ENCODE measurements at regions not wholly inside any gene's neighbourhood (a gene's known extent, or its start where the extent isn't known, plus 50 kb on each side); places are given as distances from the start of the nearest gene placed in this dataset.

- ATAC-seq (no peak), DNase-seq (ENCODE audit: low read depth, low spot score) (no peak)
- no peaks in the 10 kb centered on the region for H3K4me1 ChIP-seq (ENCODE audit: control insufficient read depth in 1 of 2, insufficient read depth in 2 of 2, low read length in 2 of 2)
- H3K36me3 ChIP-seq (ENCODE audit: control insufficient read depth in 1 of 2, insufficient read depth in 2 of 2, low read length in 2 of 2): no peaks in the 10 kb centered on the region
- intact Hi-C loops (cut with micrococcal nuclease): no loop called here
- POLR2A ChIA-PET: no interaction called here
- no peaks in the 10 kb centered on the region for H3K79me2 ChIP-seq (ENCODE audit: insufficient read depth, low read length)
- H3K9me2 ChIP-seq (ENCODE audit: insufficient read depth): no peaks in the 10 kb centered on the region
- H3K27ac ChIP-seq (ENCODE audit: low read depth, low read length): no peak overlapping the region
- CTCF ChIA-PET: no interaction called here
- no TSS peak for BruUV-seq (replicated peaks)
- H3K4me2 ChIP-seq (ENCODE audit: low read length): no peak overlapping the region
- RAD21 ChIA-PET (ENCODE audit: low non-redundant PET in 1 of 2, low total read pairs in 2 of 2, uncharacterized antibody in 2 of 2, unreplicated experiment in 2 of 2): no interaction called here
- H3K9me3 ChIP-seq (ENCODE audit: control insufficient read depth in 1 of 2, insufficient read depth in 1 of 2, low read depth in 1 of 2, low read length in 2 of 2): peaks cover 9 to 17% of the 10 kb centered on the region in 2 experiments; a peak in 2 of 4 replicates
- no peak overlapping the region for H2AFZ ChIP-seq (ENCODE audit: low read depth, low read length, poor library complexity, severe bottlenecking)
- no peaks in the 10 kb centered on the region for H4K20me1 ChIP-seq (ENCODE audit: insufficient read depth)
- TF ChIP-seq, protein P1, sequence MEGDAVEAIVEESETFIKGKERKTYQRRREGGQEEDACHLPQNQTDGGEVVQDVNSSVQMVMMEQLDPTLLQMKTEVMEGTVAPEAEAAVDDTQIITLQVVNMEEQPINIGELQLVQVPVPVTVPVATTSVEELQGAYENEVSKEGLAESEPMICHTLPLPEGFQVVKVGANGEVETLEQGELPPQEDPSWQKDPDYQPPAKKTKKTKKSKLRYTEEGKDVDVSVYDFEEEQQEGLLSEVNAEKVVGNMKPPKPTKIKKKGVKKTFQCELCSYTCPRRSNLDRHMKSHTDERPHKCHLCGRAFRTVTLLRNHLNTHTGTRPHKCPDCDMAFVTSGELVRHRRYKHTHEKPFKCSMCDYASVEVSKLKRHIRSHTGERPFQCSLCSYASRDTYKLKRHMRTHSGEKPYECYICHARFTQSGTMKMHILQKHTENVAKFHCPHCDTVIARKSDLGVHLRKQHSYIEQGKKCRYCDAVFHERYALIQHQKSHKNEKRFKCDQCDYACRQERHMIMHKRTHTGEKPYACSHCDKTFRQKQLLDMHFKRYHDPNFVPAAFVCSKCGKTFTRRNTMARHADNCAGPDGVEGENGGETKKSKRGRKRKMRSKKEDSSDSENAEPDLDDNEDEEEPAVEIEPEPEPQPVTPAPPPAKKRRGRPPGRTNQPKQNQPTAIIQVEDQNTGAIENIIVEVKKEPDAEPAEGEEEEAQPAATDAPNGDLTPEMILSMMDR (IDR thresholded peaks at IDR 0.05 in 2 of 3, conservative IDR thresholded peaks at IDR 0.05 in 1 of 3; ENCODE audit: borderline replicate concordance in 1 of 3, insufficient read depth in 1 of 3, low read depth in 2 of 3, low read length in 2 of 3): no peak
- no peak for TF ChIP-seq REST (IDR thresholded peaks at IDR 0.05; ENCODE audit: low read depth)
- TF ChIP-seq SRF (IDR thresholded peaks at IDR 0.05; ENCODE audit: low read depth): no peak
- no peak for TF ChIP-seq FOSL1 (IDR thresholded peaks at IDR 0.05; ENCODE audit: low read depth)
- TF ChIP-seq EGR1 (IDR thresholded peaks at IDR 0.05; ENCODE audit: low read depth): no peak
- no peak for TF ChIP-seq CBX3 (IDR thresholded peaks at IDR 0.05; ENCODE audit: low read depth)
- no peak for TF ChIP-seq ZNF274 (IDR thresholded peaks at IDR 0.05; ENCODE audit: low read depth, low read length)
- no peak for TF ChIP-seq JUND (IDR thresholded peaks at IDR 0.05)
- no peak for TF ChIP-seq SP1 (IDR thresholded peaks at IDR 0.05; ENCODE audit: low read depth)
- no peak overlapping the region for H3K4me3 ChIP-seq (replicated peaks in 1 of 2; ENCODE audit: low read depth in 1 of 2, low read length in 2 of 2)
- H3K27me3 ChIP-seq (ENCODE audit: insufficient read depth, low read length): no peaks in the 10 kb centered on the region
- no peak overlapping the region for H3K9ac ChIP-seq (ENCODE audit: low read length)
Measured at GRCh38 chr2:103808814-103809213, 1045.1 kb upstream of the POU3F3 start.
